ENCODE measurements at regions not wholly inside any gene's neighbourhood (a gene's known extent, or its start where the extent isn't known, plus 50 kb on each side); places are given as distances from the start of the nearest gene placed in this dataset.
"Not testable (repeated sequence)": the region's sequence is repeated elsewhere in the genome, so short reads cannot be mapped to it uniquely, and the experiment has no call there.

DNA sequence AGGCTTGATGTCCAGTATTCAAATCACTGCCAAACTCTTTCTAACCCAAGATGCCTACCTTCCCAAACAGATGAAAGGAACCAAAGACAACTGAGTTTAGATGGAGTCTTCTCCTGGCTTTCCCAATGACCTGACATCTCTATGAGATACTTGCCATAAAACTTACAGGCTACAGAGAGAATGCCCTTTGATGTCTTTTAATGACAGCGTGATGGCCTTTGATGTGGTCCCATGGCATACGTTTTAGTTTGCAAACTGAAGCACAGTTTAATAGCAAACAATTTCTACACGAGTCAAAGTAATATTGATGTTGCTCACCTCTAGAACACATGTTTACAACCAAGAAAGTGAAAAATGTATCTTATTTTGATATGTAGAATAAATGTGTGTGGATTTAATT, 73.2 kb downstream of the ZIC4 start:
- no peak for DNase-seq
- H3K27ac ChIP-seq = no peak overlapping the region
- TF ChIP-seq, protein P1, sequence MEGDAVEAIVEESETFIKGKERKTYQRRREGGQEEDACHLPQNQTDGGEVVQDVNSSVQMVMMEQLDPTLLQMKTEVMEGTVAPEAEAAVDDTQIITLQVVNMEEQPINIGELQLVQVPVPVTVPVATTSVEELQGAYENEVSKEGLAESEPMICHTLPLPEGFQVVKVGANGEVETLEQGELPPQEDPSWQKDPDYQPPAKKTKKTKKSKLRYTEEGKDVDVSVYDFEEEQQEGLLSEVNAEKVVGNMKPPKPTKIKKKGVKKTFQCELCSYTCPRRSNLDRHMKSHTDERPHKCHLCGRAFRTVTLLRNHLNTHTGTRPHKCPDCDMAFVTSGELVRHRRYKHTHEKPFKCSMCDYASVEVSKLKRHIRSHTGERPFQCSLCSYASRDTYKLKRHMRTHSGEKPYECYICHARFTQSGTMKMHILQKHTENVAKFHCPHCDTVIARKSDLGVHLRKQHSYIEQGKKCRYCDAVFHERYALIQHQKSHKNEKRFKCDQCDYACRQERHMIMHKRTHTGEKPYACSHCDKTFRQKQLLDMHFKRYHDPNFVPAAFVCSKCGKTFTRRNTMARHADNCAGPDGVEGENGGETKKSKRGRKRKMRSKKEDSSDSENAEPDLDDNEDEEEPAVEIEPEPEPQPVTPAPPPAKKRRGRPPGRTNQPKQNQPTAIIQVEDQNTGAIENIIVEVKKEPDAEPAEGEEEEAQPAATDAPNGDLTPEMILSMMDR (IDR thresholded peaks at IDR 0.05; ENCODE audit: low read depth, low read length) = no peak
- no peak overlapping the region for H3K4me3 ChIP-seq (ENCODE audit: low read depth, low read length)
- H3K36me3 ChIP-seq = no peaks in the 10 kb centered on the region
- no peaks in the 10 kb centered on the region for H3K27me3 ChIP-seq (ENCODE audit: insufficient read depth, low read depth, severe bottlenecking)
- H3K9me3 ChIP-seq (ENCODE audit: severe bottlenecking) = no peaks in the 10 kb centered on the region

DNA sequence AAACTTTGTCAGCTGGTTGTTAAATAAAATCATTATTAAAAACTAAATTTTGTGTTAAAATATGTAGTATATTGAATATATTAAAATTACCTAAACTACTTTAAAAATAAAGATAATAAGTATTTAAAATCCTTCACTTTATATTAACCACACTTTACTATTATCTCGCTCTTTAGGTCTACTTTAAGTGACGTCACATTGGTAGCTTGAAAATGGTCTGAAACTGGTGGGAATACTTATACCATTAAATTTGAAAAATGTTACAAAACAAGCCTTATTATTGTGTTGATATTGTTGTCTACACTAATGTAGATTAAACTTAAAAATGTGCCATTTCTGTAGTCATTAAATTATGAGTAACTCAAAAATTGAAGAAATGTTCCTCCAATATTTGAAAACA, 77.6 kb downstream of the ZIC4 start:
- no peaks in the 10 kb centered on the region for H3K27me3 ChIP-seq (ENCODE audit: insufficient read depth, low read depth, severe bottlenecking)
- no peaks in the 10 kb centered on the region for H3K9me3 ChIP-seq (ENCODE audit: severe bottlenecking)
- H3K4me3 ChIP-seq (ENCODE audit: low read depth, low read length) = no peak overlapping the region
- no peak for DNase-seq
- H3K36me3 ChIP-seq = no peaks in the 10 kb centered on the region
- H3K27ac ChIP-seq = no peak overlapping the region
- TF ChIP-seq, protein P1 (IDR thresholded peaks at IDR 0.05; ENCODE audit: low read depth, low read length) = no peak

DNA sequence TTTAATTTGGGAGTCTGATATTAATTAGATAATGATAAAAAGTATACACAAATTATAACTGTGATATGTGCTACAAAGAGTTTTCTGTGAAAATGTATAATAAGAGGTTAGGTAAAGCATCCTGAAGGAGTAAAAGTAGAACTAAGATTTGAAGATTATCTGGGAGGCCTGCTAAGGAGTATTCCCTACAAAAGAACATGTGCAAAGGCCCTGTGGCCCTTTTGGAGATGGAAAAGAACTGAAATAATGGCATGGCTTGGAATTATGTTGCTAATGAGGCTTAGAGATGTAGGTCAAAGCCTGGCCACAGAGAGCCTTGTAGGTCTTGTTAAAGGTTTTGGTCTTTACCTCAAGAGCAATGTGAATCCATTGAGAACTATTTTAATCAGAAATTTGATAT, 82.0 kb downstream of the ZIC4 start:
- no peak for DNase-seq
- TF ChIP-seq, protein P1 (IDR thresholded peaks at IDR 0.05; ENCODE audit: low read depth, low read length) = no peak
- Histone ChIP-seq H3K27me3 (ENCODE audit: insufficient read depth, low read depth, severe bottlenecking) (no peaks in the 10 kb centered on the region), H3K27ac (no peak overlapping the region), H3K36me3 (no peaks in the 10 kb centered on the region), H3K9me3 (ENCODE audit: severe bottlenecking) (no peaks in the 10 kb centered on the region), H3K4me3 (ENCODE audit: low read depth, low read length) (no peak overlapping the region)

DNA sequence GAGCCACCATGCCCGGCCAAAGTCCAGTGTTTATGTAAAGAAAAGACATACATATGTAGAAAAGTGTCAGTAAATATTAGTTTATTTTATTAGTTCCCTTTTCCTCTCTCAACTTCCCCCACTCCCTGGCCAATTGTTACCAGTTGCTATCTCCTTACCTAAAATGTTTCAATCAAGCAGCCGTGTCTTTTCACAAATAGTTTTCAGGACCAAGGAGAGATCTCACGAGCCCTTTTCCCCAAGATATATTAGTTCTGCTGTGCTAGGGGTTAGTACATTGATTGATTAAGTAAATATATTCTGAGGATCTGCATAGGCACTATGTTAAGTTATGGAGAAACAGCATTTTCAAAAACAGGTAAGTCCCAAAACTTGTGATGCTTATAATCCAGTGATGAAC, 87.4 kb downstream of the ZIC4 start:
- no peak overlapping the region for H3K27ac ChIP-seq
- TF ChIP-seq, protein P1 (IDR thresholded peaks at IDR 0.05; ENCODE audit: low read depth, low read length) = no peak
- DNase-seq = no peak

DNA sequence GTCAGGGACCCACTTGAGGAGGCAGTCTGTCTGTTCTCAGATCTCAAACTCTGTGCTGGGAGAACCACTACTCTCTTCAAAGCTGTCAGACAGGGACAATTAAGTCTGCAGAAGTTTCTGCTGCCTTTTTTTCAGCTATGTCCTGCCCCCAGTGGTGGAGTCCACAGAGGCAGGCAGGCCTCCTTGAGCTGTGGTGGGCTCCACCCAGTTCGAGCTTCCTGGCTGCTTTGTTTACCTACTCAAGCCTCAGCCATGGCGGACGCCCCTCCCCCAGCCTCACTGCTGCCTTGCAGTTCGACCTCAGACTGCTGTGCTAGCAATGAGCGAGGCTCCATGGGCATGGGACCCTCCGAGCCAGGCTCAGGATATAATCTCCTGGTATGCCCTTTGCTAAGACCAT, 89.3 kb downstream of the ZIC4 start:
- DNase-seq = peak; percentile 9
- not testable (repeated sequence) for H3K9me3 ChIP-seq (ENCODE audit: severe bottlenecking); H3K4me3 ChIP-seq (ENCODE audit: low read depth, low read length)

More for the DNA sequence above, 87.4 kb downstream of the ZIC4 start:
- no peak overlapping the region for H3K4me3 ChIP-seq (ENCODE audit: low read depth, low read length)
- H3K9me3 ChIP-seq (ENCODE audit: severe bottlenecking) = no peaks in the 10 kb centered on the region
- no peaks in the 10 kb centered on the region for H3K36me3 ChIP-seq
- H3K27me3 ChIP-seq (ENCODE audit: insufficient read depth, low read depth, severe bottlenecking) = no peaks in the 10 kb centered on the region

DNA sequence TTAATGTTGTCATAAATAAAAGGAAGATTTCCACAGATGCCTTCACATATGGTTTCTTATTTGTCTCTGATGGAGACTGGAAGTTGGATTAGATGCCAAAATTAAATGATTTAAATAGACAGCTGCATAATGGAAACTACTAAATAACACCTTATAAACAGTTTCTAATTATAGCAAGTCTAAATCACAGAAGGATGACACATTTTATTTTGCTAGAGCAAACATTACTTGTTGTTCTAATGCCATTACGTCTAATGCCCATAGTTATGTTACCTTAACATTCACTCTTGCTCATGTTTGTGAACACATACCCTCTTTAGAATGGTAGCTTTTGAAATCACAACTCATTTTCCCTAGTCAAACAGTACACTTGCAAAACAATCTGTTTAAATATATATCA, 92.8 kb downstream of the ZIC4 start:
- TF ChIP-seq, protein P1 (IDR thresholded peaks at IDR 0.05; ENCODE audit: low read depth, low read length) = no peak
- Histone ChIP-seq H3K27ac (no peak overlapping the region), H3K27me3 (ENCODE audit: insufficient read depth, low read depth, severe bottlenecking) (no peaks in the 10 kb centered on the region), H3K9me3 (ENCODE audit: severe bottlenecking) (no peaks in the 10 kb centered on the region), H3K4me3 (ENCODE audit: low read depth, low read length) (no peak overlapping the region), H3K36me3 (no peaks in the 10 kb centered on the region)
- no peak for DNase-seq

More for the DNA sequence above, 89.3 kb downstream of the ZIC4 start:
- H3K27me3 ChIP-seq (ENCODE audit: insufficient read depth, low read depth, severe bottlenecking); H3K36me3 ChIP-seq; H3K27ac ChIP-seq: not testable (repeated sequence)
